NT2/D1 (cell line): ENCODE measurements at regions not wholly inside any gene's neighbourhood (a gene's known extent, or its start where the extent isn't known, plus 50 kb on each side); places are given as distances from the start of the nearest gene placed in this dataset.

Experiments
- DNase-seq: peaks from one replicate; pipeline ENCODE4 v3.0.0-alpha.2; 2011; ENCODE audit warnings: low read depth, low spot score
- H3K27me3 ChIP-seq: 2 replicates; pipeline ENCODE4 v1.6.0; 2011; ENCODE audit warnings: mild to moderate bottlenecking; ENCODE audit not compliant: insufficient read length, insufficient read depth
- H3K36me3 ChIP-seq: 2 replicates; pipeline ENCODE4 v1.6.1; 2011; ENCODE audit warnings: mild to moderate bottlenecking, low read length, mixed read lengths; ENCODE audit not compliant: insufficient read depth, insufficient read length
- H3K4me1 ChIP-seq: 2 replicates; pipeline ENCODE4 v1.5.1; 2011; ENCODE audit not compliant: insufficient read depth, insufficient read length
- H3K4me3 ChIP-seq: 2 replicates; pipeline ENCODE4 v1.5.1; 2011; ENCODE audit warnings: low read depth; ENCODE audit not compliant: insufficient read length
- H3K9ac ChIP-seq: 2 replicates; pipeline ENCODE4 v1.6.0; 2011; ENCODE audit warnings: low read depth; ENCODE audit not compliant: insufficient read length
- H3K9me3 ChIP-seq: 2 replicates; pipeline ENCODE4 v1.5.1; 2011; ENCODE audit warnings: mild to moderate bottlenecking, low read length; ENCODE audit not compliant: insufficient read depth
- SUZ12 ChIP-seq: IDR thresholded peaks from 2 replicates; pipeline ENCODE4 v1.6.1; 2011; ENCODE audit not compliant: insufficient read length, insufficient read depth; ENCODE audit errors: extremely low read depth
- YY1 ChIP-seq: IDR thresholded peaks from 2 replicates; pipeline ENCODE4 v1.6.1; 2011; ENCODE audit not compliant: insufficient read length, insufficient read depth
- ZNF274 ChIP-seq: IDR thresholded peaks from 2 replicates; pipeline ENCODE4 v1.6.1; 2011; ENCODE audit warnings: mild to moderate bottlenecking, low read depth, low read length

DNA sequence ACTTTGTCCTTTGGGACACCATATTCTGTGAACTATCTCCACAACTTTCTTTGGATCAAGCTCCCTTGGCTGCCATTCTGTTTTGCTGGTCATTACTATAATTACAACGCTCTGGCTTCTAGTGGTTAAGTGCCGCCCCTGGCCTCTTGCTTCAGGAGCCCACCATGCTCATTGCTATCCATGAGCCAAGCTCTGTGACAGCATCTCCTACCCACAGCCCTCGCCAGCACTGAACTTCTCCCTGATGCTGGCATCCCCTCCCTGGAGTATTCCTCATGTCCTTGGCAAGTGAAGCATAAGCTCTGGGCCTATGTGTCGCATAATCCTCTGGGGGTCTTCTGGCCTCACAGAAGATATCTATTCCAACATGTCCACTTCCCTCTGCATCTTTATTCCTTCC, 60.6 kb upstream of the DHX40 start:
- Histone ChIP-seq H3K4me3 (no peak overlapping the region), H3K36me3 (no peaks in the 10 kb centered on the region), H3K27me3 (no peaks in the 10 kb centered on the region), H3K4me1 (no peaks in the 10 kb centered on the region), H3K9ac (no peak overlapping the region), H3K9me3 (no peaks in the 10 kb centered on the region)
- no peak for TF ChIP-seq ZNF274
- no peak for TF ChIP-seq SUZ12
- TF ChIP-seq YY1, result no peak
- DNase-seq, result no peak

DNA sequence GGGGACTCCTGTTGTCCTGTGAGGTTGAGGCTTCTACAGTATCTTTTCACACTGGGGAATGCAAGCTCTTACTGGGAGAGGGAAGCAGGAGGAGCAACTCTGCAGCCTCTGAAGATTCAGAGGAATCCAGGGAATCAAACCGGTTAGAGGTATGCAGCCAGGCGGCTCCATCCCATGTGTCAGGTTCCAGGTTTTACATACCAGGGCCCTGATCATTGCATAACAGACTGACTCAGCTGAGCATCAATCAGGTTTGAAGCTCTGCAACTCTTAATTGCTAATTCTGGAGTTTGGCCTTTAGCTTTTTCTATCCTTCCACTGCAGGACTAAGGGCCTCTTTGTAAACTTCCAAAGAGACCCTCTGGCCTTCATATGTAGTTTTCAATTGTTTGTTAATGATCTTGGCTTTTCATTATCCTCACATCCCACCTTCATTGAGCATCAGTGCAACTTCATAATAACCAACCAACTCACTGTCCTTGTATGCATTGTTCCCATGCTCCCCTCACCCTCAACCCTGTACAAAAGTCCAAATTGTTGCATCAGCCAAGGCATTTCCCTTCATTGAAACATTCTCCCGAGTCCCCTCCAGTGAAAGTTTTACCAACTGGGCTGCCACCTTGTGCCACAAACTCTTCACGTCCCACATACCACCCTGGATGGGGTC, 59.7 kb upstream of the DHX40 start:
- TF ChIP-seq ZNF274, result no peak
- TF ChIP-seq YY1, result no peak
- TF ChIP-seq SUZ12, result no peak
- Histone ChIP-seq H3K9me3 (no peaks in the 10 kb centered on the region), H3K27me3 (no peaks in the 10 kb centered on the region), H3K9ac (no peak overlapping the region), H3K4me1 (no peaks in the 10 kb centered on the region), H3K36me3 (no peaks in the 10 kb centered on the region), H3K4me3 (no peak overlapping the region)
- no peak for DNase-seq

DNA sequence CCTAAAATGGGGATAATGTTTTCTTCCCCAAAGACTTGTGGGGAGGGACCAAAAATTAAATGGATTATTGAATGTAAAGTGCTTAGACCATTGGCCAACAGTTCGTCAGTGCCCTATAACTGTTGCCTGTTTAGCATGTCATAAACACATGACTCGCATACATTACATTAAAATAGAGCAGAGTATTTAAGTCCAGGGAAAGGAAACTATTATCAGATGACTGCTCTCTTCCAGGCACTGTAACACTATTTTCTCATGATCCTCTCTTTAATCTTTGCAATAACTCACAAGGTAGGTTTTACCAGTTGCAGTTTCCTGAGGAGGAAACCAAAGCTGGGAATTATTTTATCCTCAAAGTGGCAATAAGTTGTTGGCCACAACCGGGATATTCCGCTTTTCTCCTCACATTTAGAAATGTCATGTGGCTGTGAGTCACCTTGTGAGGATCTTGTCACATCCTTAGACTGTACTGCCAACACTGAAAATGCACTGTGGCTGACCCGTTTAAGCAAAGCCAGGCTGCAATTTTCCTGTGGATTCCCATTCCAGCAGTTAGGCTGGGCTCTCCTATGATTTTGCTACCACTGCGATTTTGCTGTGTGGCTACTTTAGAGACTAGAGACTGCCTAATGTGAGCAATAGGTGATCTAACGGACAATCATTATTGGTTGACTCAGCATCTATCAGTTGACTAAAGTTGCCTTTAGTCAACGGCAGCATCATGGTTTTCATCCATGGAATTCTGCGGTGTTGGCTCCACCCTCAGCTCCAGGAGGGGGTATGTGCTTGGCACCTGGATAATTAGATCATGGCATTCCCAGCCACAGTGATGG, 58.3 kb upstream of the DHX40 start:
- Histone ChIP-seq H3K4me3 (no peak overlapping the region), H3K4me1 (no peaks in the 10 kb centered on the region), H3K36me3 (no peaks in the 10 kb centered on the region), H3K9ac (no peak overlapping the region), H3K27me3 (no peaks in the 10 kb centered on the region), H3K9me3 (no peaks in the 10 kb centered on the region)
- TF ChIP-seq YY1 (no peak), SUZ12 (no peak)
- no peak for DNase-seq

DNA sequence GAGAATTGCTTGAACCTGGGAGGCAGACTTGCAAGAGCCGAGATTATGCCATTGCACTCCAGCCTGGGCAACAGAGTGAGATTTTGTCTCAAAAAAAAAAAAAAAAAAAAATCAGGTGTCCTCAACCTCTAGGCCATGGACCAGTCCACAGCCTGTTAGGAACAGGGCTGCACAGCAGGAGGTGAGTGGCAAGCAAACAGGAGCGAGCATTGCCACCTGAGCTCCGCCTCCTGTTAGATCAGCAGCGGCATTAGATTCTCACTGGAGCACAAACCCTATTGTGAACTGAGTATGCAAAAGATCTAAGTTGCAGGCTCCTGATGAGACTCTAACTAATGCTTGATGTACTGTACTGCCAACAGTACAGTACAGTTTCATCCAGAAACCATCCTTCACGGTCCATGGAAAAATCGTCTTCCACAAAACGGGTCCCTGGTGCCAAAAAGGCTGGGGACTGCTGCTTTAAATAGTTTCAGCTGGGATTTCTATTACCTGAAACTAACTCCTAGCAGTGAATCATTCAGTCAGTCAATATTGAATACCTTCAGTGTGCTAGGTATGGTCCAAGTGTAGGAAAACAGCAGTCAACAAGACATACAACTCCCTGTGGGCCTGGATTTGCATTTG, 56.3 kb upstream of the DHX40 start:
- H3K4me1 ChIP-seq, result no peaks in the 10 kb centered on the region
- TF ChIP-seq SUZ12 (no peak), ZNF274 (no peak), YY1 (no peak)
- no peak overlapping the region for H3K9ac ChIP-seq
- no peak for DNase-seq
- no peaks in the 10 kb centered on the region for H3K9me3 ChIP-seq
- no peaks in the 10 kb centered on the region for H3K27me3 ChIP-seq
- no peak overlapping the region for H3K4me3 ChIP-seq
- no peaks in the 10 kb centered on the region for H3K36me3 ChIP-seq

DNA sequence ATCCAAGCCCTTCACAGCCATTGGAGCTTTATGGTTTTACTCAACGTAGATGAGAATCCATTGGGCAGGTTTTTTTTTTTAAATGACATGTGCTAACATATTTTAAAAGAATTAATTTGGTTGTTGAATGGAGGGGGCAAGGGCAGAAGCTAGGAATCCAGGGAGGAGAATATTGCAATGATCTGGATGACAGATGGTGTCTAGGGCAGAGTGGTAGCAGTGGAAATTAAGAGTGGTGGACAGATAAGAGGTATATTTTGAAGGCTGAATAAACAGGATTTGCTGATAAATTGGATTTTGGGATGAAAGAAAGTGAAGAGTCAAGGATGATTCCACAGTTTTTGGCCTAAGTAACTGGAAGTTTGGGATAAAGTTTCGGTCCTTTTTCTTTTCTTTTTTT, 54.8 kb upstream of the DHX40 start:
- TF ChIP-seq SUZ12, result no peak
- TF ChIP-seq YY1, result no peak
- H3K4me1 ChIP-seq, result no peaks in the 10 kb centered on the region
- DNase-seq, result no peak

DNA sequence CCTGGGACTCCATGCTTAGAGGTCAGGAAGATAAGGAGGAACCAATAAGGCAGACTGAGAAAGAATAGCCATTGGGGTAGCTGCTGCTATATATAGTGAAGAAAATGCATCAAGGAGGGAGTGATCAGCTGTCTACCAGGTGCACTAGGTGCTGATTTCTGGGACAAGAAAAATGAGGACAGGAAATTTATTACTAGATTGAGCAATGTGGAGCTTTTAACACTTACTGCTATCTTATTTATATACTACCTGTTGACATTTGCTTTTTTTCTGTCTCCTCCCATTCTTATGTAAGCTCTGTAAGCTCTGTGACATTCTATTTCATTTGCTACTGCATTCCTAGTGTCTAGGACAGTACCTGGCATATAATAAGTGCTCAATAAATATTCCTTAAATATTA, 53.7 kb upstream of the DHX40 start:
- Histone ChIP-seq H3K9ac (no peak overlapping the region), H3K4me3 (no peak overlapping the region), H3K4me1 (no peaks in the 10 kb centered on the region), H3K27me3 (no peaks in the 10 kb centered on the region), H3K36me3 (no peaks in the 10 kb centered on the region), H3K9me3 (no peaks in the 10 kb centered on the region)
- no peak for DNase-seq
- TF ChIP-seq ZNF274 (no peak), YY1 (no peak), SUZ12 (no peak)

More for the DNA sequence above, 54.8 kb upstream of the DHX40 start:
- Histone ChIP-seq H3K9ac (no peak overlapping the region), H3K4me3 (no peak overlapping the region), H3K9me3 (no peaks in the 10 kb centered on the region), H3K27me3 (no peaks in the 10 kb centered on the region), H3K36me3 (no peaks in the 10 kb centered on the region)

DNA sequence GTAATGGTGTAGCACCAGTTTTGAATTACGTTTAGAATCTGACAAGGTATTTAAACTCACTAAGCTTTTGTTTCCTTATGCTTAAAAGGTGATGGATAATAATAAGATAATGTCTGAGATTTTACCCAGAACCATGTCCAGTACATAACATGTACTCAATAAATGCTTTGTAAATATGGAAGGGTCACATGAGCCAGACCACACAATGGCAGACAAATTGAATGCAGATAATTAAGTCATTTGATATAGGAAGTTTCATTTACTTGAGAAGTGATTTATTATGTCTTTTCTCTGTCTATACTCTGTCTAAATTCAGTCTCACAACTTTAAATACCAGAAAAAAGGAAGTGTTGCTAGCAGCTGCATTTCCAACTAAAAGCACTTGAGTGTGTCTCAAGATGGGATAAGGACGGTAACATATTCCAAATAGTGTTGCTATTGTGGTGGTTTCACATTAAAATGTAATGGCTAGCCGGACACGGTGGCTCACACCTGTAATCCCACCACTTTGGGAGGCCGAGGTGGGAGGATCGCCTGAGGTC, 52.5 kb upstream of the DHX40 start:
- H3K36me3 ChIP-seq, result no peaks in the 10 kb centered on the region
- no peak overlapping the region for H3K9ac ChIP-seq
- H3K4me1 ChIP-seq, result no peaks in the 10 kb centered on the region
- no peaks in the 10 kb centered on the region for H3K9me3 ChIP-seq
- no peaks in the 10 kb centered on the region for H3K27me3 ChIP-seq
- TF ChIP-seq YY1 (no peak), ZNF274 (no peak), SUZ12 (no peak)
- no peak for DNase-seq
- H3K4me3 ChIP-seq, result no peak overlapping the region
